Inferior parietal cortex (tissue), 1 donor: ENCODE measurements at regions not wholly inside any gene's neighbourhood (a gene's known extent, or its start where the extent isn't known, plus 50 kb on each side); places are given as distances from the start of the nearest gene placed in this dataset.

Experiments used
- DNase-seq: peaks from one replicate; pipeline ENCODE4 v3.0.0-alpha.2; 2016; ENCODE audit errors: extremely low spot score

- DNase-seq: no peak
These were observed 645.4 kb upstream of the TENM3 start for GRCh38 chr4:181597766-181598165.

GRCh38 chr4:181599134-181599533 is 644.1 kb upstream of the TENM3 start:
- no peak for DNase-seq

GRCh38 chr4:181601103-181601502 is 642.1 kb upstream of the TENM3 start:
- no peak for DNase-seq

- DNase-seq: no peak
These were observed 638.7 kb upstream of the TENM3 start for GRCh38 chr4:181604546-181604945.

- DNase-seq: no peak
These were observed 636.9 kb upstream of the TENM3 start for GRCh38 chr4:181606300-181606699.

- DNase-seq: no peak
These were observed 635.0 kb upstream of the TENM3 start for GRCh38 chr4:181608181-181608580.

GRCh38 chr4:181611033-181611711 is 632.0 kb upstream of the TENM3 start:
- no peak for DNase-seq

- DNase-seq: no peak
These were observed 631.1 kb upstream of the TENM3 start for GRCh38 chr4:181611946-181612600.

- no peak for DNase-seq
These were observed 630.0 kb upstream of the TENM3 start for GRCh38 chr4:181613200-181613599.

- no peak for DNase-seq
These were observed 625.1 kb upstream of the TENM3 start for GRCh38 chr4:181618038-181618618.

- no peak for DNase-seq
These were observed 624.3 kb upstream of the TENM3 start for GRCh38 chr4:181618896-181619295.

- no peak for DNase-seq
These were observed 623.6 kb upstream of the TENM3 start for GRCh38 chr4:181619651-181620050.

GRCh38 chr4:181637186-181638105 is 605.8 kb upstream of the TENM3 start:
- no peak for DNase-seq

- DNase-seq: no peak
These were observed 599.7 kb upstream of the TENM3 start for GRCh38 chr4:181643466-181643865.

- DNase-seq: no peak
These were observed 597.7 kb upstream of the TENM3 start for GRCh38 chr4:181645489-181645888.

- DNase-seq: no peak
These were observed 596.3 kb upstream of the TENM3 start for GRCh38 chr4:181646864-181647263.

GRCh38 chr4:181647396-181648147 is 595.6 kb upstream of the TENM3 start:
- no peak for DNase-seq

- no peak for DNase-seq
These were observed 593.0 kb upstream of the TENM3 start for GRCh38 chr4:181650033-181650825.

- no peak for DNase-seq
These were observed 586.5 kb upstream of the TENM3 start for GRCh38 chr4:181656748-181657147.

GRCh38 chr4:181659202-181659601 is 584.0 kb upstream of the TENM3 start:
- DNase-seq: no peak

- no peak for DNase-seq
These were observed 583.3 kb upstream of the TENM3 start for GRCh38 chr4:181659876-181660275.
